Right renal cortex interstitium (tissue), 3 donors: ENCODE measurements at regions not wholly inside any gene's neighbourhood (a gene's known extent, or its start where the extent isn't known, plus 50 kb on each side); places are given as distances from the start of the nearest gene placed in this dataset.

ENCODE experiments used
- DNase-seq, 3 donors: peaks; one replicate each; pipeline ENCODE4 v3.0.0-alpha.2; 2013; ENCODE audit warnings: low read depth in 3 of 3, low spot score in 2 of 3

DNA sequence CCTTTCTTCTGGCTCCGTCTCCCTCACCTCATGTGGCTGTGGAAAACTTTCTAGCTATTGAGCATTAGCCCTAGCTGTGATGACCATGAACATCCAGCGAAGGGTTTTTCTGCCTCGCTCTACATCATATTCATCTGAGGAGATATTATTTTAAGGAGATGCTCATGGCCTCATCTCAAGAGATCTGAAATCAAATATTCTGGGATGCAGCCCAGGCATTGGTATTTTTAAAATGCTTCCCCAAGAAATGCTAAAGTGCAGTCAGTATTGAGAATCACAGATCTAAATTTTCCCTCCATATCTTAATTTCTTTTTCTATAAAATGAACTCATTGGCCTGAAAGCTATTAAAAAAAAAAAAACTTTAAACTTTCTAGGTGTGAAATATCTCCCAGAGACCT lies 238.2 kb upstream of the CELF2 start:
- DNase-seq = no peak

DNA sequence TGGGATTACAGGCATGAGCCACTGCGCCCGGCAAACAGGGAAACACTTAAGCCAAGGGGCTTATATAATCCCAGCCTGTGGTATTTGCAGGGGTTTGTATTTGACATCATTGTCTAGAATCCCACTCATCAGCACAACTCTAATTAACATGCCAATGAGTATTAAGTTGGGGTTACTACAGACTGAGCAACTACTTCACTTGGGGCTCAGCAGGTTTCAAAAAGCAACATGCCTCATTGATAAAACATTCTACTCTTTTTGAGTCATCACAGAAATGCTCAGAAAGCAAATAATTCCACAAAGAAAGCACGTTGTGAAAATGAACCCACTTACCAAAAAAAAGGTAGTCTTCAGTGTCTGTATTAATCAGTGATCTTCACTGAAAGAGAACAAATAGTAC lies 236.9 kb upstream of the CELF2 start:
- DNase-seq = no peak

DNA sequence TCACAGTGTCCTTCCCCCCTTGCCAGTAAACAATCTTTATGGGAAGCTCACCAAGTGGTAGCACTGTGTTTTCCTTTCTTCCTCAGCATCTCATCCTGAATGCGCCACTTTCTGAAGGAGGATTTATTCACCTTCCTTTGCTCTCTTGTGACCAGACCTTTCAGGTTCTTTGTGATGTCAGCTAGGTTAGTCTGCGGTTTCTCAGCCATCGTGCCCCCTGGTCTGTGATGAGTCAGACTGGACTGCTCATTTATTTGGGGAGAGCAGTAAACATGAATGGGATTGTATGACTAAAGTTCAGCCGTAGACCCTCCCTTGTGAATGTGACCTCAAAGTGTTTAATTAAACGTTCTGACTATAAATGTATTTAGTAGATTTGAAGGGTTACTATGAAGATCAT lies 235.1 kb upstream of the CELF2 start:
- no peak for DNase-seq

DNA sequence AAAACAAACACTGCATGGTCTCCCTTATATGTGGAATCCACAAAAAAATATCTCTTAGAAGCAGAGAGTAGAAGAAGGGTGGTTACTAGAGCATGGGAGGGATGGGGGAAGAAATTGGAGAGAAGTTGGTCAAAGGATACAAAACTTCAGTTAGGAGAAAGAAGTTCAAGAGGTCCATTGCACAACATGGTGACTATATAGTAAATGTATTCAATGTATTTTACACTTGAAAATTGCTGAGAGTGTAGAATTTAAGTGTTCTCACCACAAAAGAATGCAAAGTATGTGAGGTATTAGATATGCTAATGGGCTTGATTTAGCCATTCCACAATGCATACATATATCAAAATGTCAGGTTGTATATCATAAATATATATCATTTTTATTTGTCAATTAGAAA lies 232.0 kb upstream of the CELF2 start:
- DNase-seq = no peak

DNA sequence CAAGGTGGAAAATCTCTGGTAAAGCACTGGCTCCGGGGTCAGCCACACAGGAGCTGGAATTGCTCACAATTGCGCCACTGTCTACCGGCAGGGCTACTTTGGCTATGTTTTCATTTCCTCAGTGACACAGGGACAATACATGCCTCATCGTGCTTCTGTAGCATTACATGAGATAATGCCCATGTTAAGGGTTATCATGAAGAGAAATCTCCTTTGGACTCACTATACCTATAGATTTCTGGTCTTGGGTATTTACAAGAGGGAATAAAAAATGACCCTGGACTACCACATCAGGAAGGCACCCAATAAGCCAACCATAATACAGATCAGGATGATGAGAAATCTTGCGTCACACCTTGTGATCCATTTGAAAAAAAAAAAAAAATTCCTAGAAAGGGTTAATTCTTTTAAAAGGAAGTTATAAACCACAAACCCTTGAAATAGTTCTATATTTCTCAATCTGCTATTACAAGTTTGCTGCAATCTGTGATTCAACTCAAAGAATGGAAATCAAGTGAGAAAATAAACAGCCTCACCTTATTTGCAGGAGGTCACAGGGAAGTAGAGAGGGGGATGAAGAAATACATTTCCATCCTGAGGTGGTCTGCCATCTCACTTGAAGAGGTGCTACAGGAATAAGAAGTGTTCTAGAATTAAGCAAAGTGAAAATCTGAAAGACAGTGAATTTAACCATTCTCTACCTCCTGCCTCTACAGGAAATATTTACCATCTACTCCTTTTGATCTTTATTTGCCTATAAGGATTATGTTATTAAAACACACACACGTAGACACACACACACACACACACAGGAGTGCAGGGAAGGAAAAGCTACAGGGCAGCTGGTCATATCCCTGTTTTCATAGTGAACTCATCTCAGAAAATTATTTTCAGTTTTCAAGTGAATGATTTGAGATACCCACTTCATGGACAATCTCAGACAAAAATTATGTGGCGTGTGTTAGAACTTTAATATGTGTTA lies 231.3 kb upstream of the CELF2 start:
- no peak for DNase-seq

DNA sequence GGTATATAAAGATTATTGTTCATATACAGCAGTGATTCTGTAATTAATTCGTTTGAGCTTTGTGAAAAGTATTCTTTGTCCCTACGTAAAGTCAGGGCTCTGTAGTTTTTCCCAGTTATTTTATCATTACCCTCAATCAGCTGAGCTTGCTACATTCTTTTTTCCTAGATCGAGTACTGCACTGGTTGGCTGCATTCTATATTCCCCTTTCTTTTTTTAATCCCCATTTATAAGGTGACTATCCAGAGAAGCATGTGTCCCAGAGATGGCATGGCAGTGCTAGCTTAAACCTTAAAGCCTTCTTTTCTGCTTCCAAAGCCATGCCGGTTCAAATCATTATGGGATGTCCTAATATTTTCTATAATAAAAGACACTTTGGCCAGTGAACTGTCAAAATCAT lies 230.1 kb upstream of the CELF2 start:
- no peak for DNase-seq

DNA sequence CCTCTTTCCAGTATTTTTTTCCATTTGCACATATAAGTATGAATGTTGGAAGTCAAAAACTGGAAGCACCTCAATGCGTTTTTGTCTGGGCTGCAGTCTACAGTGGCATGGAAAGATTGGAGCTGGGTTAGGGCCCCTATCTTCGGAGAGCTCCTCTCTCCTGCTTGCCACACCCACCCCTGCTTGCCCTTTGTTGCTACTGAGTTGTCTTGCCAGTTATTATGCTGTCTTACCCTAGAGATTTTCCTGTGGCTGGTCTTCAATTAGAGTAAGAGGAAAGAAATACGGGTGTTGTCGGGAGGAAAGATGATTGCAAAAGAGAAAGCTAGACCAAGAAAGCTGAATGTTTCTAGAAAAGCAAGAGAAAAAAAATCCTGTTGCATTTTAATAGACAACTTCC lies 228.9 kb upstream of the CELF2 start:
- DNase-seq = no peak

DNA sequence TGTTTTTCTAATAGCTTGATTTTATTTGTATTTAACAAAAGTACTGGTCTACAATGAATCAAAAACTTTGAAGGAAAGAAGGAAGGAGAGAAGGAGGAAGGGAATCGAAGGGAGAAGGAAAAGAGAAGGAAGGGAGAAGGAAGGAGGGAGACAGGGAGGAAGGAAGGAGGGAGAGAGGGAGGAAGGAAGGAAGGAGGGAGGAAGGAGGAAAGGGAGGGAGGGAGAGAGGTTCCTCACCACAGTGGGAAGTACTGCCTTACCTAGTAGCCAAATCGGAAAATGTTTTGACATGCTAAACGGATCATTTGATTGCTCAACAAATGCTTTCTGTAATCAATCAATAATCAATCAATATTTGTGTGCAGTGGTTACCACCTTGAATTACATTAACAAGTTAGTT lies 225.8 kb upstream of the CELF2 start:
- DNase-seq = no peak

DNA sequence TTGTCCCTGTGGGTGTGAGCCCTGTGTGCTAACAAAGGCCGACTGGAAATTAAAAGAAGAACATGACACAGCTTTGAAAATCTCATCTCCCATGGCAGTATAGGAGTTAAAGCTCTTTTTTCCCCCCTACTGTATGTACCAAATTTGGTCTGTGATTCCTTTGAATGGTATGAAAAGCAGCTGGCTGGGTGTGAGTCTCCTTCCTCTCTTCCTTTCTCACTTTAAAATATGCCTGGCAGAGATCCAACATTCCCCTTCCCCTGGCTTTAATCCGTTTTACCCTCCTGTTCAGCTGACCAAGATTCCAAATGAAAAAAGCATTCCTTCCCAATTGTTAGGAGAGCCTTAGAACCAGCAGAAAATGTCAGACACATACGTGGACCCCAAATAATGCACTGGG lies 225.0 kb upstream of the CELF2 start:
- no peak for DNase-seq

DNA sequence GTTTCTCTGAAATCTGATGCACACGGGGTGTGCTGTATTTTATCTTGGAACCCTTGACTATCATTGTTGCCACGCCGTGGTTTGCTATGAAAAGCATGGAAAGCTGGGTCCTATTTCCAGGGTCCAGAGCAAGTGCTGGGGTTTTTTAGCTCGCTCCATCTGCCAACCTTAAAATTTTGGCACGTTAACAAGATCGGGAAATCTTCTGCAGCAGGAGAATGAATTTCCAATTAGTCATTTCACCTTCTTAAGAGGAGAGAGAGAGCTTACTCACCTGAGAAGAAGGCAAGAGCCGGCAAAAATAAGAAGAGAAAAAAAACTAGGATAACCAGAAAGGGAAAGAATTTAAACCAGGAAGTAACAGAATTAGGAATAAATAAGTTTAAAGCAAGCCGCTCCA lies 223.6 kb upstream of the CELF2 start:
- no peak for DNase-seq

DNA sequence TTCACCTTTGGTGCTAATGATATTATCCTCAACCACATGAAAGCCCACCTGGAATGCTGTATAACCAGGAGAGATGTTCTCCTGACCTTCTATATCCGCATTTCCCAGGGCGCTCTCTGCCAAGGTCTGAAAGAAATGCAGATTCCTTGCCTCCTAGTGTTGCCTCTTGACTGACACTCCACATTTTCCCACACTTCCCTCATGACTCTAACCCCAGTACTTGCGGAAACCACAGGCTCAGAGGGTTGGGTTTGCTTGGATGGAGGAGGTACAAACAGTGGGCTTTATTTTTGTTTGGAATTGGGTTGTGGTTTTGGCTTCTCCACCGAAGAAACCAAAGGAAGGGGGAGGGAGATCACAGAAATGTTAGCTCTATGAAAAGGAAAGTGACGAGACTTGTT lies 222.9 kb upstream of the CELF2 start:
- no peak for DNase-seq

DNA sequence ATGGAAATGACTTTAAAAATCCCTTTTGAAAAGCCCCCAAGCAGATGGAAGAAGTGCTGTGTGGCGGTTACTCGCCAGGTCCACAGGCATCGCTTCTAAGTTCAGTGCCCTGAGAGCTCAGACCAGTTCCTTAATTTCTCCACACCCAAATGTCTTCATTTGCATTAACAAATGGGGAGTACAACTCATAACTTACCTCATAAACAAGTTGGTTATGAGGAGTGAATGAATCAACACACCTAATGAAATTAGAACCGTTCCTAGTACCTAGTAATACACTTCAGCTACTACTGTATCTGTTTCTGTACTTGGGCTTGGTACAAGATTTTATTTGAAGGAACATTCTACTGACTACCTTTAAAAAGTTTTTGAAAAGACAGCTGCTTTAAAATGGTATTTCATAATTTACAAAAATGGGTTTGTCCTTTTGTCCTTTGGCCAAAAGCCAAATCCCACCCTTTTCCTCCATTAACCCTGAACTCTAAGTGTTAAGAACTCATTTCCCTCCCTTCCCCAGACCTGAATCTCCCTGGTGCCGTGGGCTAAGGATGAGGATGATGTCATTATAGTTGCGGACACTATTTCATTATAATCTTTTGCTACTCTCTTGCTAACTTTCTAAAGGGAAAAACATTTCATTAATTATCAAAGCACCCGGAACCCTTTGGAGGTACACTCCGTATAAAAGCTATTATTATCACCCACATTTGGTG lies 221.5 kb upstream of the CELF2 start:
- DNase-seq = no peak

DNA sequence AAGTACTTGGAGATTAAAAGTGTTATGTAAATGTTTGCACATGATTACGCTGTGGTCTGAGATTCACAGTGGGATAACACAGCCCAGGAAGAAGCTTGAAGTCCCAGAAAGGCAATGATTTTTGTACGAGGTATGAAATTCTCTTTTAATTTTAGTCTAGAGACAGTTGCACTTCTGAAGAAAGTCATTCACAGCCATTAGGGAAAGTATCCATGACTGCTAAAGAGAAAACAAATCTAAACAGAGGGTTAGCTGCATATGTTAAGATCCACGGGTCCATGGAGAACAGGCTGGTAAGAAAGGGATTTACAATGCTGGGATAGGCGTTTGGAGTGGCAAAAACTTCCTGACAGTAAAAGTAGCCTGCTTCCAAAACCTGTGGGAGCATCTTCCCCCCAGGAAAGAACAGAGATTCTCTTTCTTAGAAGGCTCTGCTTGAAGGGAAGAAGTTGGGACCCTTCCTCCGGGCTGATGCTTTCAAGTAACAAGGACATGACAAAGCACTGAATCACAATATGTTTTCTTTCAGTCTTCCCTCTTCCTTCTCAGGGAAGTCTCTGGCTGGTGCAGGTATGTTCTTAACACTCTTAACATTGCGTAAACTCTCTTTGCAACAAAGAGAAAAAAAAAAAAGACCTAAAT lies 220.8 kb upstream of the CELF2 start:
- no peak for DNase-seq

DNA sequence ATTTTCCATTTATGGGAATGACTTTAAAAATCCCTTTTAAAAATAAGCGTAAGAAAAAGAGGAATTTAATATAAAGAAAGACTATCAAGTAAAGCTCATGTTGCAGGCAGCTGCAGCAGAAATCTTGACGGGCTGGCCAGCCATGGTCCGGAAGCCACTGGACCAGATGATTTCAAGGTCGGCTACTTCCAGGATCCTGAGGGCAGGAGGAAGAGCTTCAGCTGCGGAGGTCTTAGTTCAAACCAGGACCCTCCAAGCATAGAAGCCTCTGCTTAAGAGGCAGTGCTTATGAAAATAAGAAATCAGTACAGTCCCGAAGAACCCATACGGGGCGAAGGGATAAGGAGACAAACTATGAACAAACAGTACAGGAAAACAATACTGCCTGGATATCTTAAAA lies 220.2 kb upstream of the CELF2 start:
- DNase-seq = no peak

DNA sequence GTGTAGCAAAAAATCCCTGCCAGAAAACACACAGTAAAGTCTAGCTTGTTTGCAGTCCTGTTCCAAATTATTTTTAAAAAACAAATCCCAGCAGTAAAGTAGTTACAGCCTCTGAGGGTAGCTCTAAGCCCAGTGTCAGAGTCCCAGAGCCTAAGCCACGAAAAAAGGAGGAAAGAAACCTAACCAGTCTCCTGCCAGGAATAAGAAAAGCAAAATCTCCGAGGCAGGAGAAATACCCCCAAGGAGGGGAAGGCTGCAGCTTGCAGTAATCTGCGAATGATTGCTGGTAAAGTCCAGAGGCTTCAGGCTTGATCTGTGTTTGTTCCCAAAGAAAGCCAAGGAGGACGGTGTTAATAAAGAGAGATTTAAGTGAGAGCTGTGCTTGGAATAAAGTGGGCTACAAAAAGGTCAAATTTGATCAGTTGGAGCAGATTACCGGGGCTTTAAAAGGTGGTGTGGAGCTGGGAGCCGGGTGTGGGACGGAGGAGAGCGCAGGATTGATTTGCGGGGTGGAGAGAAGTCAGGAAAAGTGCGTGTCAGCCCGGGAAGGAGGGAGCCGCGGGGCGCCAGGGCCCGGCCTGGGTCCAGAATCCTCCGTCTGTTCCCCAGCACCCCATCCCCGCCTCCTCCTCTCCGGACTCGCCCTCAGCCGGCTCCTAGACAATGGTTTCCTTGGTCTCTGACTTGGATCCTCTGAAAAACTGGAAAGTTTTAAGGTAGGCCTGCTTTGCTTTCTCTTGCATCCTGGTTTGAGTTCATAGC lies 219.4 kb upstream of the CELF2 start:
- no peak for DNase-seq

DNA sequence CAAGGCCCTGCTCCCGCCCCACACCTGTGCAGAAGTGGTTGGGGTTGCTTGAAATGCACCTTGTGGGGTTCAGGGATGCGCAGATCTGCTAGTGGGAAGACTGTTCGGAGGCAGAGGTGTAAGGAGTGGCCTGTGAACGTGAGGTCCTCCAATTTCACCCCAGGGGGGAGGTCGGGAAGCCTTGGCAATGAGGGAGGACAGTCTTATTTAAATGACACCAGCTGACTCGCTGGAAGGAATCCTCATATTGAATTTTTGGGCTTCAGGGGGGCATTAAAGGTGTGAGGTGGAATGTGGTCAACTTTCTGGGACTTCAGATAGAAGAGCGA lies 218.8 kb upstream of the CELF2 start:
- no peak for DNase-seq

DNA sequence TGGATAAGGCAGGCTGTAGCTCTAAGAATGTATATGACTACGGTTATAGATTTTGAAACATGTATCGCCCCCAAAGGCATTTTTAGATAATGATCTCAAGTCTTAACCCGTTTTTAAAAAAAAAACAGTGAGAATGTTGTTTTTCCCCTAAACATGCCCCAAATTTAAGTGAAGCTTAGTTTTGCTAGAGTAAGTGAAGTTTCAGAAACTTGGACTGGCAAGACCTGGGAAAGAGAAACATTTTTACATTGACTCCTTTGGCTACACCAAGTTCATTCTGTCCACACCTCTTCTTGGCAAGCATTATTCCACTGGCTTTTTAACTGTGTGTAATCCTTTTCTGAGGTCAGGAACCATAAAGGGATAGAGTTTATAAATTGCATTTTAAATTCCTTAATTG lies 216.7 kb upstream of the CELF2 start:
- DNase-seq = no peak

DNA sequence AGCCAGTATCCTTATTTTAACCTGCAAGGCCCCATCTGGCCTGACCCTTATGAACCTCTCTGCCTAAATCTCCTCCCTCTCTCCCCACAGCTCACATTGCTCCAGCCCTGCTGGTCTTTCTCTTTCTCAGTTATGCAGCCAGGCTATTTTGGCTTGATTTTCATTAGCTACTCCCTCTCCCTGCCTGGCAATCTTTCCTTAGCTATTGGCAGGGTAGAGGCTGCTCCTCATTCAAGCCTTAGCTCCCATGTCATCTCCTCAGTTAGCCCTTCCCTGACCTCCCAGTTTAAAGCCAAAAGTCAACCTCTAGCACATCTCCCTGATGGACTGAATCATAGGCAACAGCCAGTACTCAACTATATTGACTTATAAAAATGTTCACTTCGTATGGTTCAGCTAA lies 214.4 kb upstream of the CELF2 start:
- DNase-seq = no peak

DNA sequence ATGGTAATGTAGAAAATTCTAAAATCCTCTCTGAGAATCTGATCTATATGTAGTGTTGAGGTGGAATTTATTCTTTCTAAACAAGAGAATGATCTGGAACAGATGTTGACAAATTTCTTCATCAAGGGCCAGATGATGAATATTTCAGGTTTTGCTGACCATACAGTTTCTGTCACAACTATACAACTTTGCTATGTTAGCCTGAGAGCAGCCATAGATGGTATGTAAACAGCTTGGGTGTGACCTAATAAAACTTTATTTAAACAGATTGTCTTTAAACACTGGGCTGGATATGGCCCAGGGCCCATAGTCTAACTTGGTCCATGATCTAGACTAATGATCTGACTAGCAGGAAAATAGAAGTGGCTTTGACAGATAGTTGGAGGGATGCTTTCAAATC lies 213.6 kb upstream of the CELF2 start:
- no peak for DNase-seq

DNA sequence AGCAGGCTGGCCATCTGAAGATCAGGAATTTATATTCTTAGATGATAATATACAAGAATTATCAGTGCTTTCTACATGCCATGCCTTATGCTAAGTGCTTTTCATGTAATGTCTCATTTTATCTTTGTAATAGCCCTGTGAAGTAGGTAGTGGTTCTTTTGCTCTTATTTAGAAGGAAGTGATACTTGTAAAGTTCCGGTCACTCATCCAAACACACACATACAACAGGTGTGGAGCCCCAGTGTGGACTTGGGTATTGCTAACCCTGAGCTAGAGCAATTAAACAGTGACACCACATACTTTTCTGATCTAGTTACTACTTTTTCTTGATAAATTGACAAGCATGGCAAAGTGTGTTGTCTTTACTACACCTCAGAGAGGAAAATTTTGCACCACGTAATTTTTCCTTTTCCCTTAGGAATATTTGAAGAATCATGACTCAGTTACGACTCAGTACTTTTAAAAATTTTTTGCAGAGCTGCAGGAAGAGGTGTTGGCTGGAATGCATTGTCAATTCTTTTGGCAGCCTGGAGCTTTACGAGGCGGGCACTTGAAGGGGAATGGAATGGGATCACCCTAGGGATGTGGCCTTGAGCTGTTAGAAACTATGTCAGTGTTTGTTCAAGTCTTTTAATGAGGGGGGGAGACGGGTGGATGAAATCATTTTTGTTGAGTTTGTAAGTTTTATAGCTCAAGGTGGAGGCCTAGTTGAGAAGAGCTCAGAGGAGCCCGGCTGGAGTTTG lies 212.5 kb upstream of the CELF2 start:
- DNase-seq = no peak
